ENCODE measurements at regions not wholly inside any gene's neighbourhood (a gene's known extent, or its start where the extent isn't known, plus 50 kb on each side); places are given as distances from the start of the nearest gene placed in this dataset.

DNA sequence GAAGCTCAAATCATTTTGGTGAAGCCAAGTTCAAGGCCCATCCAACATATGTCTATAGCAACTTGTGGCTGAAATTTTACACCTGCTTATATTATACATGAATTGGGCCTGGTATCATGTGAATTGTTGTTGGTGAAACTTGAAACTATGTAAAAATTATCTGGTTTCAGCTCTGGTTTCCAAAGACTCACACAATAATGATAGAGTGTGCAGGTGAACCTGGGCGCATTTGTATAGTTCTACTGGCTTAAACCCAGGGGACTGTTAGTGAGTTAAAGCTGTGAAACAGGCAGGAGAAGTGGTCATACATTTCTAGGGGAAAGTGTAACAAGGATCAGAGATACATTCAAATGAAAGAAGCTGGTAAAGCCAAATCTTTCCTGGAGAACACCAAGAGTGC, 627.3 kb downstream of the METTL15 start:
- POLR2A ChIA-PET = no interaction called here
- peaks cover 8% of the 10 kb centered on the region for H3K9me3 Mint-ChIP-seq (ENCODE audit: unreplicated experiment)

DNA sequence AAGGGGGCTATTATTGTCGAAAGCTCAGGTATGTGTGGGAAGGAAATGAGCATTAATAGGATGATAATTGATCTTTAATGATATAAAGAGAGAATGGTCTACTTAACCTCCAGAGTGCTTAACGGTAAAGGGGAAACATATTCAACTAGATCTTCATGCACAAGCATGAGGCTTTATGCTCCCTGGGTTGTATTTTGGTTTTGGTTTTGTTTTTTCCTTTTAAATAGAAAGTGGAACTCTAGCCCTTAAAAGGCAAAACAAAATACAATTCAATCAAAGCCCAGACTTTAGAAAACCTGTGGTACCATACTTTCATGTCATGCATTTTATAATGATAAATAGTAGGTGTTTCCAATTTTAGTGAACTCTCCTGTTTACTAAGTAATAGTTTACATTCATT, 622.7 kb downstream of the METTL15 start:
- Mint-ChIP-seq H3K36me3 (ENCODE audit: insufficient read depth, unreplicated experiment) (no peaks in the 10 kb centered on the region), H3K4me3 (ENCODE audit: unreplicated experiment) (no peak overlapping the region), H3K27ac (ENCODE audit: low read depth, unreplicated experiment) (no peak overlapping the region), H3K27me3 (ENCODE audit: insufficient read depth, unreplicated experiment) (no peaks in the 10 kb centered on the region), H3K4me1 (ENCODE audit: insufficient read depth, unreplicated experiment) (peaks cover 14% of the 10 kb centered on the region), H3K9me3 (ENCODE audit: unreplicated experiment) (peaks cover 8% of the 10 kb centered on the region)
- BruUV-seq (replicated peaks) = no TSS peak
- POLR2A ChIA-PET = no interaction called here
- TF ChIP-seq, protein P1, sequence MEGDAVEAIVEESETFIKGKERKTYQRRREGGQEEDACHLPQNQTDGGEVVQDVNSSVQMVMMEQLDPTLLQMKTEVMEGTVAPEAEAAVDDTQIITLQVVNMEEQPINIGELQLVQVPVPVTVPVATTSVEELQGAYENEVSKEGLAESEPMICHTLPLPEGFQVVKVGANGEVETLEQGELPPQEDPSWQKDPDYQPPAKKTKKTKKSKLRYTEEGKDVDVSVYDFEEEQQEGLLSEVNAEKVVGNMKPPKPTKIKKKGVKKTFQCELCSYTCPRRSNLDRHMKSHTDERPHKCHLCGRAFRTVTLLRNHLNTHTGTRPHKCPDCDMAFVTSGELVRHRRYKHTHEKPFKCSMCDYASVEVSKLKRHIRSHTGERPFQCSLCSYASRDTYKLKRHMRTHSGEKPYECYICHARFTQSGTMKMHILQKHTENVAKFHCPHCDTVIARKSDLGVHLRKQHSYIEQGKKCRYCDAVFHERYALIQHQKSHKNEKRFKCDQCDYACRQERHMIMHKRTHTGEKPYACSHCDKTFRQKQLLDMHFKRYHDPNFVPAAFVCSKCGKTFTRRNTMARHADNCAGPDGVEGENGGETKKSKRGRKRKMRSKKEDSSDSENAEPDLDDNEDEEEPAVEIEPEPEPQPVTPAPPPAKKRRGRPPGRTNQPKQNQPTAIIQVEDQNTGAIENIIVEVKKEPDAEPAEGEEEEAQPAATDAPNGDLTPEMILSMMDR (IDR thresholded peaks at IDR 0.05; ENCODE audit: unreplicated experiment) = no peak
- intact Hi-C loops (cut with micrococcal nuclease) = no loop called here
- no peak for DNase-seq (ENCODE audit: unreplicated experiment)
- CTCF ChIA-PET = no interaction called here

More for the DNA sequence above, 627.3 kb downstream of the METTL15 start:
- H3K4me1 Mint-ChIP-seq (ENCODE audit: insufficient read depth, unreplicated experiment) = peaks cover 5% of the 10 kb centered on the region
- no TSS peak for BruUV-seq (replicated peaks)
- no peak overlapping the region for H3K27ac Mint-ChIP-seq (ENCODE audit: low read depth, unreplicated experiment)
- TF ChIP-seq, protein P1 (IDR thresholded peaks at IDR 0.05; ENCODE audit: unreplicated experiment) = no peak
- no peaks in the 10 kb centered on the region for H3K36me3 Mint-ChIP-seq (ENCODE audit: insufficient read depth, unreplicated experiment)
- no peak overlapping the region for H3K4me3 Mint-ChIP-seq (ENCODE audit: unreplicated experiment)
- CTCF ChIA-PET = no interaction called here
- DNase-seq (ENCODE audit: unreplicated experiment) = no peak
- H3K27me3 Mint-ChIP-seq (ENCODE audit: insufficient read depth, unreplicated experiment) = no peaks in the 10 kb centered on the region
- intact Hi-C loops (cut with micrococcal nuclease) = no loop called here

DNA sequence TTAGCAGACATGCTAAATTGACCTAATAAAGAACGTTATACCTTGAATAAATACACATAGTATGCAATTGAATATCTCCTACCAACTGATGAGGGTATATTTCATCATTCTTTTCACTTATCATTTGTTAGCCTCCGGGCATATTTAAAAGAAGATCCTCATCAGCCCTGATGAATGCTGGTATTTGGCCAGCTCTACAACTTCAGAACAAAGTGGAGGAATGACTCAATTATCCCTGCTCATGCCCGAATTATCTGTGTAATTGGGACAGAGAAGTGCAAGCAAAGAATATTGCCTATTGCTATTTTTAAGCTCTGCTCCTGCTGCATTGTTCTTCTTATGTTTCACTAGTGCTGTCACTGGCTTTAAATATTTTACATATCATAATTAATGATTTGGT, 622.1 kb downstream of the METTL15 start:
- TF ChIP-seq, protein P1 (IDR thresholded peaks at IDR 0.05; ENCODE audit: unreplicated experiment) = no peak
- peaks cover 8% of the 10 kb centered on the region for H3K9me3 Mint-ChIP-seq (ENCODE audit: unreplicated experiment)
- no peak overlapping the region for H3K27ac Mint-ChIP-seq (ENCODE audit: low read depth, unreplicated experiment)
- ChIA-PET CTCF (no interaction called here), POLR2A (no interaction called here)
- intact Hi-C loops (cut with micrococcal nuclease) = no loop called here
- peaks cover 14% of the 10 kb centered on the region for H3K4me1 Mint-ChIP-seq (ENCODE audit: insufficient read depth, unreplicated experiment)
- DNase-seq (ENCODE audit: unreplicated experiment) = peak; percentile 43
- H3K27me3 Mint-ChIP-seq (ENCODE audit: insufficient read depth, unreplicated experiment) = no peaks in the 10 kb centered on the region
- no peaks in the 10 kb centered on the region for H3K36me3 Mint-ChIP-seq (ENCODE audit: insufficient read depth, unreplicated experiment)
- no TSS peak for BruUV-seq (replicated peaks)
- no peak overlapping the region for H3K4me3 Mint-ChIP-seq (ENCODE audit: unreplicated experiment)

DNA sequence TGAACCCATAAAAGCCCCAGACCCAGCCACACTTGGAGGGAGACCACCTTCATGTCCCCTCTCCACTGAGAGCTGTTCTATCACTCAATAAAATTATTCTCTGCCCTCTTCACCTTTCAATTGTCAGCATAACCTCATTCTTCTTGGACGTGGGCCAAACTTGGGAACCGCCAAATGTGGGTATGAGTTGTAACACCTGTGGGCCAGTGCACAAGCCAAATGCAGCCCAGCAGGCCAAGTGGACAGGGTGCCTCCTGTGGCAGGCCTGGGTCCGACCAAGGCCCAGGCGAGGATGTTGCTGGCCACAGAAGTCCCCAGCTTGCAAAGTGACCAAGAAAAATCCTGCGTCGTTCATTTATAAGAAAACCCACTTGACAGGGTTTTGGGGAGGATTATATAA, 621.2 kb downstream of the METTL15 start:
- Mint-ChIP-seq H3K4me1 (ENCODE audit: insufficient read depth, unreplicated experiment) (peaks cover 14% of the 10 kb centered on the region), H3K27ac (ENCODE audit: low read depth, unreplicated experiment) (no peak overlapping the region), H3K9me3 (ENCODE audit: unreplicated experiment) (peaks cover 8% of the 10 kb centered on the region), H3K27me3 (ENCODE audit: insufficient read depth, unreplicated experiment) (no peaks in the 10 kb centered on the region), H3K4me3 (ENCODE audit: unreplicated experiment) (no peak overlapping the region), H3K36me3 (ENCODE audit: insufficient read depth, unreplicated experiment) (no peaks in the 10 kb centered on the region)
- TF ChIP-seq, protein P1 (IDR thresholded peaks at IDR 0.05; ENCODE audit: unreplicated experiment) = no peak
- DNase-seq (ENCODE audit: unreplicated experiment) = peak; percentile 33
- CTCF ChIA-PET = interaction anchor here (1.1 kb wide), 1 partner anchor 31 kb away, joined by 5 read pairs; no protein-coding TSS in a partner anchor
- intact Hi-C loops (cut with micrococcal nuclease) = no loop called here
- no TSS peak for BruUV-seq (replicated peaks)
- POLR2A ChIA-PET = no interaction called here
